Esophagus muscularis mucosa (tissue), 4 donors: ENCODE measurements at regions not wholly inside any gene's neighbourhood (a gene's known extent, or its start where the extent isn't known, plus 50 kb on each side); places are given as distances from the start of the nearest gene placed in this dataset.

Source experiments
- DNase-seq: peaks from one replicate; pipeline ENCODE4 v3.0.0-alpha.2; 2017; ENCODE audit errors: extremely low spot score
- H3K27ac ChIP-seq, 4 donors: fragments of 200-600 bp; sonication (generic); replicated peaks in 1 of 4; 1 replicate in 3 of 4; 2 replicates in 1 of 4; pipeline ENCODE4 v1.5.1; 2016 to 2019; ENCODE audit warnings: mild to moderate bottlenecking in 1 of 4
- H3K27me3 ChIP-seq, 4 donors: fragments of 200-600 bp; sonication (generic); one replicate each; pipeline versions ENCODE4 v1.5.1 to v1.6.0; 2016 to 2019
- H3K36me3 ChIP-seq, 4 donors: fragments of 200-600 bp; sonication (generic); one replicate each; pipeline ENCODE4 v1.5.1; 2016 to 2019
- H3K4me1 ChIP-seq, 4 donors: fragments of 200-600 bp; sonication (generic); one replicate each; pipeline ENCODE4 v1.5.1; 2016 to 2019
- H3K4me3 ChIP-seq, 4 donors: fragments of 200-600 bp; sonication (generic); 1 replicate in 2 of 4; 2 replicates in 2 of 4; pipeline ENCODE4 v1.5.1; 2016 to 2019; ENCODE audit warnings: mild to moderate bottlenecking in 4 of 4, moderate library complexity in 1 of 4
- H3K9me3 ChIP-seq, 4 donors: fragments of 200-600 bp; sonication (generic); 1 replicate in 3 of 4; 2 replicates in 1 of 4; pipeline ENCODE4 v1.5.1; 2016 to 2019
- EP300 ChIP-seq: sonication (generic); formaldehyde crosslinking; IDR thresholded peaks from one replicate; pipeline ENCODE4 v1.6.1; 2017; ENCODE audit warnings: antibody characterized with exemption
- POLR2A ChIP-seq: fragments of 450-650 bp; IDR thresholded peaks from one replicate; pipeline ENCODE4 v1.6.1; 2017; ENCODE audit warnings: antibody characterized with exemption, moderate library complexity, mild to moderate bottlenecking, low read depth
- POLR2AphosphoS5 ChIP-seq, 2 donors: sonication (generic); formaldehyde crosslinking; IDR thresholded peaks; one replicate each; pipeline ENCODE4 v1.6.1; 2017; ENCODE audit warnings: antibody characterized with exemption in 2 of 2
- WGBS: methylation state at CpG from one replicate; pipeline ENCODE4 v1.1.5; 2018; 5-methylcytosine and 5-hydroxymethylcytosine counted together
- intact Hi-C: fragments of 100-400 bp; cut with DNase I; formaldehyde crosslinking; loops from one replicate; pipeline ENCODE4 v1.15.1; 2023
- TF ChIP-seq, protein P1 (sequence below), 3 experiments: fragments of 200-600 bp in 2 of 3; fragments of 450-650 bp in 1 of 3; sonication (generic) in 2 of 3; IDR thresholded peaks; one replicate each; pipeline ENCODE4 v1.5.1; 2017 to 2019; ENCODE audit warnings: antibody characterized with exemption in 3 of 3, mild to moderate bottlenecking in 2 of 3, moderate library complexity in 1 of 3

DNA sequence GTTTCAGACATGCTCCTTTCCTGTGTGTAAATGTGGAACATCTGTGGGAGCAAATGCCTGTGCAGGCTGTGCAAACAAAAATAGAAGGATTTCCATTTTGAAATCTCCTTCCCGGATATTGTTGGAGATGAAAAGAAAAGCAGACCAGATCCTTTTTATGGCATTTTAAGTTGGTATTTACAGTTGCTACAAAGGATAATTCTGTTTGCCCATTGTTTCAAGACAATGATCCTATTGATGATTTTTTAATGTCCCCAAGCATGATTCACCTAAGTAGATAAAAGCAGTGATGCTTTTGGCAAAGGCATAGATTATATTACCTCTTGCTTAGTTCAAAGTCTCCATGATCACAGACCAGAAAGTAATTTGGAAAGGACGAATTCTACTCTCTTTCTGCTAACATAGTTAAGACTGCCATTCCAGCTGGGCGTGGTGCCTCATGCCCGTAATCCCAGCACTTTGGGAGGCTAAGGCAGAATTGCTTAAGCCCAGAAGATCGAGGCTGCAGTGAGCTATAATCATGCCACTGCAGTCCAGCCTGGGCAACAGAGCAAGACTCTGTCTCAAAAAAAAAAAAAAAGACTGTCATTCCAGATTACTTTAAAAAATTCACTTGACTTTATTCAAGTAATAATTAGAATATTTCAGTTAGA lies 209.6 kb upstream of the SLC39A10 start:
- no peaks in the 10 kb centered on the region for H3K36me3 ChIP-seq
- DNase-seq: no peak
- H3K4me3 ChIP-seq: no peak overlapping the region
- H3K4me1 ChIP-seq: no peaks in the 10 kb centered on the region
- TF ChIP-seq, protein P1, sequence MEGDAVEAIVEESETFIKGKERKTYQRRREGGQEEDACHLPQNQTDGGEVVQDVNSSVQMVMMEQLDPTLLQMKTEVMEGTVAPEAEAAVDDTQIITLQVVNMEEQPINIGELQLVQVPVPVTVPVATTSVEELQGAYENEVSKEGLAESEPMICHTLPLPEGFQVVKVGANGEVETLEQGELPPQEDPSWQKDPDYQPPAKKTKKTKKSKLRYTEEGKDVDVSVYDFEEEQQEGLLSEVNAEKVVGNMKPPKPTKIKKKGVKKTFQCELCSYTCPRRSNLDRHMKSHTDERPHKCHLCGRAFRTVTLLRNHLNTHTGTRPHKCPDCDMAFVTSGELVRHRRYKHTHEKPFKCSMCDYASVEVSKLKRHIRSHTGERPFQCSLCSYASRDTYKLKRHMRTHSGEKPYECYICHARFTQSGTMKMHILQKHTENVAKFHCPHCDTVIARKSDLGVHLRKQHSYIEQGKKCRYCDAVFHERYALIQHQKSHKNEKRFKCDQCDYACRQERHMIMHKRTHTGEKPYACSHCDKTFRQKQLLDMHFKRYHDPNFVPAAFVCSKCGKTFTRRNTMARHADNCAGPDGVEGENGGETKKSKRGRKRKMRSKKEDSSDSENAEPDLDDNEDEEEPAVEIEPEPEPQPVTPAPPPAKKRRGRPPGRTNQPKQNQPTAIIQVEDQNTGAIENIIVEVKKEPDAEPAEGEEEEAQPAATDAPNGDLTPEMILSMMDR (IDR thresholded peaks at IDR 0.05): no peak
- TF ChIP-seq EP300 (no peak), POLR2A (no peak), POLR2AphosphoS5 (IDR thresholded peaks at IDR 0.05) (no peak)
- H3K27me3 ChIP-seq: no peaks in the 10 kb centered on the region
- WGBS: 78% methylated on average over 5 of the region's 5 CpGs
- intact Hi-C loops: no loop called here
- no peak overlapping the region for H3K27ac ChIP-seq
- H3K9me3 ChIP-seq: no peaks in the 10 kb centered on the region

DNA sequence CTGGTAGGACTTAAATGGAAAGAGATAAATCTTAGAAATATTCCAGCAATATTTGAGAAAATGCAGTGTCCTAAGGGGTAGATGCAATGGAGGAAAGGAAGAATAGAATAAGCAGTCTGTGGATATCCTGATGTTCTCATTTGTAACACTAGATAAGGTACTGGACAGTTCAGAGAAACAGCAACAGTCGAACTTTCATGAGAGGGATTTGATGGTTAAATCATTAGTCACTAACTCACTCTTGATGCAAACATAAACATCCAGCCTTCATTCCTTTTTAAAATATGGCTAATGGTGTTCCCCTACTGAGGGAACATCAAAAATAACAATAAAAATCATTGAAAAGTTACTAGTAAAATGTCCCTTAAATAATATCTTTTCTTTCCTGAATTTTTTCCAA lies 211.4 kb upstream of the SLC39A10 start:
- no peaks in the 10 kb centered on the region for H3K36me3 ChIP-seq
- H3K9me3 ChIP-seq: peaks cover 0 to 12% (median 0%) of the 10 kb centered on the region in 4 donors
- 36% methylated on average over 1 of the region's 1 CpG for WGBS
- no peak for DNase-seq
- no peak for TF ChIP-seq EP300
- TF ChIP-seq, protein P1 (IDR thresholded peaks at IDR 0.05): no peak
- TF ChIP-seq POLR2A: no peak
- TF ChIP-seq POLR2AphosphoS5 (IDR thresholded peaks at IDR 0.05): no peak
- no peaks in the 10 kb centered on the region for H3K4me1 ChIP-seq
- H3K27me3 ChIP-seq: no peaks in the 10 kb centered on the region
- intact Hi-C loops: no loop called here
- H3K27ac ChIP-seq: no peak overlapping the region
- H3K4me3 ChIP-seq: no peak overlapping the region

DNA sequence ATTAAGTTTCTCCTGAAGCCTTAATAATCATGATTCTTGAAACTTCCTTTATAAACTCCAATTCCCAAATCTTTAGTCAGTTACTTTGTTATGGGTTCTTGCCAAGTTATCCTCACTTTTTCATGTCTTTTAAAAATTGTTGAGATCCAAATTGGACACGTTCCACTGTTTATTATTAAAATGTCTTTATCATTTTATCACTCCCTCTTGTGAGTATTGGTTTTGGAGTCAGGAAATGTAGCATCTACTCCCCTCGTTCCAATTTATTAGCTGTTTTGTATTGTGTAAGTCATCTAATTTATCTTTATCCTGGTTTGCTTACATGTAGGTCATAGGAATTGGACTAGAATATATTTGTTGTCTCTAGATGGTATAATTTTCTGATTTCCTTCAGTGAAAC lies 213.1 kb upstream of the SLC39A10 start:
- Histone ChIP-seq H3K27me3 (no peaks in the 10 kb centered on the region), H3K9me3 (peaks cover 0 to 16% (median 0%) of the 10 kb centered on the region in 4 donors), H3K4me3 (no peak overlapping the region), H3K36me3 (no peaks in the 10 kb centered on the region), H3K27ac (no peak overlapping the region), H3K4me1 (no peaks in the 10 kb centered on the region)
- intact Hi-C loops: no loop called here
- WGBS: 40% methylated on average over 2 of the region's 2 CpGs
- TF ChIP-seq, protein P1 (IDR thresholded peaks at IDR 0.05): no peak
- no peak for TF ChIP-seq POLR2A
- TF ChIP-seq EP300: no peak
- no peak for TF ChIP-seq POLR2AphosphoS5 (IDR thresholded peaks at IDR 0.05)
- DNase-seq: no peak

DNA sequence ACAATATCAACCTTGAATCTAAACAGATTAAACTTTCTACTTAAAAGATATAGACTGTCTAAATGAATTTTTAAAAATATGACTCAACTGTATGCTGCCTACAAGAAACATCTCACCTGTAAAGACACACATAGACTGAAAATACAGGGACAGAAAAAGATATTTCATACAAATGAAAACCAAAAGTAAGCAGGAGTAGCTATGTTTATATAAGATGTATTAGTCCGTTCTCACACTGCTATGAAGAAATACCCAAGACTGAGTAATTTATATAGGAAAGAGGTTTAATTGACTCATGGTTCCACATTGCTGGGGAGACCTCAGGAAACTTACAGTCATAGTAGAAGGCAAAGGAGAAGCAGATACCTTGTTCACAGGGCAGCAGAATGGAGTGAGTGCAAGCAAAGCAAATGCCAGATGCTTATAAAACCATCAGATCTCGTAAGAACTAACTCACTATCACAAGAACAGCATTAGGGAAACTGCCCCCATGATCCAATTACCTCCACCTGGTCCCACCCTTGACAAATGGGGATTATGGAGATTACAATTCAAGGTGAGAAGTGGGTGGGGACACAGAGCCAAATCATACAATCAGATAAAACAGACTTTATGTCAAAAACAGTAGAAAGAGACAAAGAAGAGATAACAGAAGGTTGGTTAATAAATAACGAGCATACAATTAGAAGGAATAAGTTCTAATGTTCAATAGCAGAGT lies 214.4 kb upstream of the SLC39A10 start:
- Histone ChIP-seq H3K4me1 (no peaks in the 10 kb centered on the region), H3K36me3 (no peaks in the 10 kb centered on the region), H3K9me3 (peaks cover 0 to 16% (median 0%) of the 10 kb centered on the region in 4 donors), H3K4me3 (no peak overlapping the region), H3K27ac (no peak overlapping the region), H3K27me3 (no peaks in the 10 kb centered on the region)
- intact Hi-C loops: no loop called here
- 87% methylated on average over 3 of the region's 3 CpGs for WGBS
- TF ChIP-seq, protein P1 (IDR thresholded peaks at IDR 0.05): no peak
- no peak for TF ChIP-seq POLR2AphosphoS5 (IDR thresholded peaks at IDR 0.05)
- TF ChIP-seq EP300: no peak
- TF ChIP-seq POLR2A: no peak
- no peak for DNase-seq
